ENCODE measurements at regions not wholly inside any gene's neighbourhood (a gene's known extent, or its start where the extent isn't known, plus 50 kb on each side); places are given as distances from the start of the nearest gene placed in this dataset.

GRCh38 chr2:457262-457661 lies 169.4 kb upstream of the ALKAL2 start:
- Histone ChIP-seq H3K4me2 (ENCODE audit: low read length) (no peak overlapping the region), H3K4me3 (ENCODE audit: insufficient read depth, low read depth, low read length) (no peak overlapping the region), H3K27me3 (ENCODE audit: insufficient read depth, low read length) (peaks cover 3% of the 10 kb centered on the region), H3K9ac (ENCODE audit: low read length) (no peak overlapping the region), H3K4me1 (ENCODE audit: insufficient read depth, low read length) (no peaks in the 10 kb centered on the region), H3K79me2 (ENCODE audit: insufficient read depth, low read length) (no peaks in the 10 kb centered on the region), H4K20me1 (ENCODE audit: insufficient read depth, low read length) (no peaks in the 10 kb centered on the region), H3K27ac (ENCODE audit: low read depth, low read length) (no peak overlapping the region), H3K36me3 (ENCODE audit: insufficient read depth, low read length) (no peaks in the 10 kb centered on the region), H2AFZ (ENCODE audit: low read depth, low read length) (no peak overlapping the region), H3K9me3 (ENCODE audit: insufficient read depth, low read depth, low read length) (no peaks in the 10 kb centered on the region)
- Mint-ChIP-seq H3K4me1 (ENCODE audit: low read depth, unreplicated experiment) (peaks cover 10% of the 10 kb centered on the region), H3K9me3 (ENCODE audit: unreplicated experiment) (peaks cover 2% of the 10 kb centered on the region), H3K27me3 (ENCODE audit: low read depth, unreplicated experiment) (peaks cover 8% of the 10 kb centered on the region), H3K36me3 (ENCODE audit: low read depth, unreplicated experiment) (no peaks in the 10 kb centered on the region), H3K27ac (ENCODE audit: unreplicated experiment) (no peak overlapping the region), H3K4me3 (ENCODE audit: unreplicated experiment) (no peak overlapping the region)
- FAIRE-seq (no peak), DNase-seq (ENCODE audit: low read depth) (no peak)
- TF ChIP-seq EZH2 (IDR thresholded peaks at IDR 0.05; ENCODE audit: insufficient read depth, low read length), result no peak
- no peak for TF ChIP-seq CTCF (IDR thresholded peaks at IDR 0.05; ENCODE audit: insufficient read depth, low read depth, low read length)

- Histone ChIP-seq H3K4me2 (ENCODE audit: low read length) (no peak overlapping the region), H3K9ac (ENCODE audit: low read length) (no peak overlapping the region), H3K9me3 (ENCODE audit: insufficient read depth, low read depth, low read length) (no peaks in the 10 kb centered on the region), H3K27ac (ENCODE audit: low read depth, low read length) (no peak overlapping the region), H3K36me3 (ENCODE audit: insufficient read depth, low read length) (no peaks in the 10 kb centered on the region), H3K4me1 (ENCODE audit: insufficient read depth, low read length) (no peaks in the 10 kb centered on the region), H3K4me3 (ENCODE audit: insufficient read depth, low read depth, low read length) (no peak overlapping the region), H3K79me2 (ENCODE audit: insufficient read depth, low read length) (no peaks in the 10 kb centered on the region), H3K27me3 (ENCODE audit: insufficient read depth, low read length) (peaks cover 3% of the 10 kb centered on the region), H4K20me1 (ENCODE audit: insufficient read depth, low read length) (no peaks in the 10 kb centered on the region), H2AFZ (ENCODE audit: low read depth, low read length) (no peak overlapping the region)
- Mint-ChIP-seq H3K4me1 (ENCODE audit: low read depth, unreplicated experiment) (peaks cover 8% of the 10 kb centered on the region), H3K9me3 (ENCODE audit: unreplicated experiment) (peaks cover 2% of the 10 kb centered on the region), H3K27ac (ENCODE audit: unreplicated experiment) (no peak overlapping the region), H3K27me3 (ENCODE audit: low read depth, unreplicated experiment) (peaks cover 12% of the 10 kb centered on the region), H3K4me3 (ENCODE audit: unreplicated experiment) (no peak overlapping the region), H3K36me3 (ENCODE audit: low read depth, unreplicated experiment) (no peaks in the 10 kb centered on the region)
- TF ChIP-seq CTCF (IDR thresholded peaks at IDR 0.05; ENCODE audit: insufficient read depth, low read depth, low read length) (no peak), EZH2 (IDR thresholded peaks at IDR 0.05; ENCODE audit: insufficient read depth, low read length) (no peak)
- DNase-seq (ENCODE audit: low read depth), result no peak
- FAIRE-seq, result no peak
Observed at GRCh38 chr2:455913-456312, 168.0 kb upstream of the ALKAL2 start.

- H3K4me1 Mint-ChIP-seq (ENCODE audit: low read depth, unreplicated experiment), result peaks cover 5% of the 10 kb centered on the region
- H3K9me3 Mint-ChIP-seq (ENCODE audit: unreplicated experiment), result no peaks in the 10 kb centered on the region
- Histone ChIP-seq H3K27ac (ENCODE audit: low read depth, low read length) (no peak overlapping the region), H3K4me2 (ENCODE audit: low read length) (no peak overlapping the region), H3K36me3 (ENCODE audit: insufficient read depth, low read length) (no peaks in the 10 kb centered on the region), H2AFZ (ENCODE audit: low read depth, low read length) (no peak overlapping the region), H3K27me3 (ENCODE audit: insufficient read depth, low read length) (peaks cover 3% of the 10 kb centered on the region), H3K79me2 (ENCODE audit: insufficient read depth, low read length) (no peaks in the 10 kb centered on the region), H3K9me3 (ENCODE audit: insufficient read depth, low read depth, low read length) (no peaks in the 10 kb centered on the region), H3K9ac (ENCODE audit: low read length) (no peak overlapping the region), H4K20me1 (ENCODE audit: insufficient read depth, low read length) (no peaks in the 10 kb centered on the region), H3K4me3 (ENCODE audit: insufficient read depth, low read depth, low read length) (no peak overlapping the region), H3K4me1 (ENCODE audit: insufficient read depth, low read length) (no peaks in the 10 kb centered on the region)
- H3K27ac Mint-ChIP-seq (ENCODE audit: unreplicated experiment), result no peak overlapping the region
- FAIRE-seq, result no peak
- TF ChIP-seq EZH2 (IDR thresholded peaks at IDR 0.05; ENCODE audit: insufficient read depth, low read length), result no peak
- TF ChIP-seq CTCF (IDR thresholded peaks at IDR 0.05; ENCODE audit: insufficient read depth, low read depth, low read length), result no peak
- peaks cover 12% of the 10 kb centered on the region for H3K27me3 Mint-ChIP-seq (ENCODE audit: low read depth, unreplicated experiment)
- no peaks in the 10 kb centered on the region for H3K36me3 Mint-ChIP-seq (ENCODE audit: low read depth, unreplicated experiment)
- H3K4me3 Mint-ChIP-seq (ENCODE audit: unreplicated experiment), result no peak overlapping the region
- DNase-seq (ENCODE audit: low read depth), result no peak
Observed at GRCh38 chr2:455015-455705, 167.3 kb upstream of the ALKAL2 start.

Measured in astrocyte (in vitro differentiated cells and primary cell).